ENCODE measurements at regions not wholly inside any gene's neighbourhood (a gene's known extent, or its start where the extent isn't known, plus 50 kb on each side); places are given as distances from the start of the nearest gene placed in this dataset.
"Not testable (repeated sequence)": the region's sequence is repeated elsewhere in the genome, so short reads cannot be mapped to it uniquely, and the experiment has no call there.

- not testable (repeated sequence) for DNase-seq (ENCODE audit: low spot score)
Measured at GRCh38 chr12:131288765-131289695, 335.3 kb downstream of the ADGRD1 start.

- not testable (repeated sequence) for DNase-seq (ENCODE audit: low spot score)
Measured at GRCh38 chr12:131289807-131290206, 336.1 kb downstream of the ADGRD1 start.

DNA sequence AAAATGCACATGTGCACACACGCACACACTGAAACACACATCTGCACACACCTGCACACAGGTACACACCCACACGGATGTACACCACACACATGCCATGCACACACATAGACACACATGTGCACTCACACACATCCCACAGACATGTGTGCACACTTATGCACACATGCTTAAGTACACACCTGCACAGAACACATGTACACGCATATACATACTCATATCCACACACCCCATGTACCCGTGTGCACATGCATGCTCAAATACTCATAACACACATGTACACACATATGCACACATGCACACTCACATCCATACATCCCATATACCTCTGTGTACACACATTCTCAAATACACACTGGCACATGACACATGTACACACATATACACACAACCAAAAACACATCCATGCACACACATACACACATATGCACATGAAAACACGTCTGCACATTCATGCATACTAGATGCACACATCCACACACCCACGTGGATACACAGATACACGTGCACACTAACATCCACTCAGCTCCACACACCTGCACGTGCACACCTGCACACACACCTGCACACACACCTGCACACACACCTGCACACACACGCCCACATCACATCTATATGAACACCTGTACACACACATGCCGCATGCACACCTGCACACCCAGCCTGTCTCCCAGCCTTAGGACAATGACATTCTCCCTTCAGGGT, 336.7 kb downstream of the ADGRD1 start:
- DNase-seq (ENCODE audit: low spot score): no peak

- DNase-seq (ENCODE audit: low spot score): not testable (repeated sequence)
Measured at GRCh38 chr12:131293071-131294015, 339.6 kb downstream of the ADGRD1 start.

DNA sequence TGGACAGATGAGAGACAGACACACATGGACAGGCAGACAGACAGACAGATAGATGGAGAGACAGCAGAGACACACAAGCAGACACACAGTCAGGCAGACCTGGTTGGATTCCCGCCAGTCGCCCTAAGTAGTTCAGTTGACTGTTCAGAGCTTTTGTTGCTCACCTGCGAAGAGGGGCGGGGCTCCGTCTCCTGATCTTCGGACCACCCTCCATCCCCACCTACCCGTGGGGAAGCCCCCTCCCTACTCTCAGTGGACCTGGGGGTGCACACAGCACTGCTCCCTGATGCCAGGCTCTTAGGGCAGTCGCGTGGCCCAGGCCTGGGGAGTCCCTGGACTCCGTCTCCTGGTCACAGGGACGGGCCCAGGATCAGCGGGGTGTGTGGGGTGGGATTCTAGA, 341.0 kb downstream of the ADGRD1 start:
- not testable (repeated sequence) for DNase-seq (ENCODE audit: low spot score)

DNA sequence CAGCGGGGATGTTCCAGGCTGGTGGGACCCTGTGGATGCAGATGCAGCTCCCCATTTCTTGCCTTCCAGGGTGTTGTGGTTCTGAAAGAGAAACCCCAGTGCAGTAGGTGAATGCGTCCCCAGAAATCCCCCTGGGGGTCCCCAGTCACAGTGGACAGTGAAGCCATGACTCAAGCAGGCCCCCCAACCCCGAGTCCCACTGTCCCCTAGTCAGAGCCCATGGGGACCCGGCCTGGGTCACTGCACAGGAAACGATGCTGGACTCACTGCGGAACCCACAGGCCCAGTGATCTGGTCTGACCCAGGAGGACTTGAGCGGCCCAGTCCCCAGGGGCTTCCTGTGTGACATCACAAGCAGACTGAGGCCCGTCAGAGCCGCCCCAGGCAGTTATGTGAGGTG, 341.4 kb downstream of the ADGRD1 start:
- not testable (repeated sequence) for DNase-seq (ENCODE audit: low spot score)

DNA sequence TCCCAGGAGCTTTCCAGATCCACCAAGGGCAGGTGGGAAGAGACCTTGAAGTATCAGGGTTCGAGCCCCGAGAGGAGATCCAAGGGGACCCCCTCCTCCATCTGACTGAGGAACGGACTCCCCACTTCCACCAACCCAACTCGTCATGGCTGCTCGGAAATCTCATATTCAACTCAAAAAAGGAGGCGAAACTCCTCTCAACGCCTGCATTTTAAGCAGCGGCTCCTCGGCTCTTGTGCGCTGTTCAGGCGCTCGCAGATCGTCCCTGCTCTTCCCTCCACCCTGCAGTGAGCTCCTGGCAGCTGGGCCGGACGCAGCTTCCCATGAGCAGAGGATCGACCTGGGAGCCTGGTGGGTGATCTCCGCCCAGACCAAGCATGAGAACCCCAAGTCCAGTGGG, 341.9 kb downstream of the ADGRD1 start:
- not testable (repeated sequence) for DNase-seq (ENCODE audit: low spot score)

DNA sequence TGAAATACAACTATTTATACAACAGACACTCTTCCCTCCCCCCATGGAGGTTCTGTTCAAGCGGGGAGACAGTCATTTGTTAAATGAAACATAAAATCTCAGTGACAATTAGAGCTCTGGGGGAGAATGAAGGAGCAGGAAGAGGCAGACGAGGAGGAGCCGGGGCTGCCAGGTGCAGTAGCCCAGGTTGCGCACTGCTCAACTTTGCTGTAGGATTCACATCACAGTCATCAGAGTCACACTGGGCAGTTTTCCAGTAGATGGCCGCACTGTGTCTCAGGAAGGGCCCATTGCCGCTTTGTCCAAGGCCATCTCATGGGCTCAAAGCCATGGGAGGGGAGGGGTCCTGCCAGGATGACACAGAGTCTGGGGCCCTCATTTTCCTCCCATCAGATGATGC, 342.4 kb downstream of the ADGRD1 start:
- not testable (repeated sequence) for DNase-seq (ENCODE audit: low spot score)

DNA sequence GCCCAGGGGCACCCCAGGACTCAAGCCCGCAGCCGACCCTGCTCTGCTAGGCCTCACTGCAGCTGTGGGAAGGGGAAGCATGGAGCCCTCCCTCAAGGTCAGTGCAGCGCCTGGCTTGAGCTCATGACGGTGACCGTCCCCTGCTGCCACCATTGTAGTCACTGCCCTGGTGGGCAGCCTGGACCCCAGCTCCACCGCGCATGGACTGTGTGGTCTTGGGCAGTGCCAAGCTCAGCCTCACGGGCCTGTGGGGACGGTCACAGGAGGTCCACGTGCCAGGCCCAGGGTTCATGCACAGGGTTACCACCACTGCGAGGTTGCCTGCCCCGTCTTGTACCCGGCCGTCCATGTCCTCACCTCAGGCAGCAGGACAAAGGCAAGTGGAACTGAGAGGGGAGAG, 342.9 kb downstream of the ADGRD1 start:
- not testable (repeated sequence) for DNase-seq (ENCODE audit: low spot score)

- not testable (repeated sequence) for DNase-seq (ENCODE audit: low spot score)
Measured at GRCh38 chr12:131298526-131299369, 345.0 kb downstream of the ADGRD1 start.

DNA sequence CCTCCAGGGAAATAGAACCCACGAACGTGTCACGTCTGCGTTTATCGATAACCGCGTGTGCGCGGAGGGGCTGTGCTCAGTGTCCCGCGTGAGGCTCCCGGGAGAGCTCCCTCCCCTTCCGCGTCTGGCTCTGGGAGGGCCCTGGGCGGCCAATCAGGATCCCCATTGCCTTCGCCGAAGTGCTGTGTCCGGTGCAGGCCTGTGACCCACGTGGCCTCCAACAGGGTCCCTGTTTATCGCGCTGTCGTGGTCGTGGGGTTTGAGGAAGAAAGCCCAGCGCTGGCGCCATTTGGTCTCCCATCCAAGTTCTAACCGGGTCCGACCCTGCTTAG, 345.6 kb downstream of the ADGRD1 start:
- DNase-seq (ENCODE audit: low spot score): not testable (repeated sequence)

- not testable (repeated sequence) for DNase-seq (ENCODE audit: low spot score)
Measured at GRCh38 chr12:131303576-131303975, 349.9 kb downstream of the ADGRD1 start.

GRCh38 chr12:131304642-131305041, 350.9 kb downstream of the ADGRD1 start:
- not testable (repeated sequence) for DNase-seq (ENCODE audit: low spot score)

DNA sequence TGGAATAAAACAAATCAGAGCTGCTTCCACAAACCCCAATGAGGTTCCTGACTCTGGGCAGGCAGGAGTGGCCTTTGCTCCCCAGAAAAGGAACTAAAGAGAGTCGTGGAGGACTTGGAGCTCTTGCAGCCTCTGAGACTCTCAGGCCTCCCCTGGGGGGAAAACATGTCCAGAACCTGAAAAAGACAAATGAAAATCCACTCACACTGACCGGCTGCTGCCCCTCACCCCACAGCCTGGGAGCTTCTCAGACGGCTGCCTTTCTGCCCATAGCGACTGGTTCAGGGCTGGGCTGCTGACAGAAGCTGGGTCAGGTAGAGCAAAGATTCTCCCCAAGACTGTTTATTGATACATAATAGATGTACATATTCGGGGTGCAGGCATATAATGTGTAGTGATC, 356.0 kb downstream of the ADGRD1 start:
- no peak for DNase-seq (ENCODE audit: low spot score)

GRCh38 chr12:131310227-131310969, 356.7 kb downstream of the ADGRD1 start:
- DNase-seq (ENCODE audit: low spot score): not testable (repeated sequence)

GRCh38 chr12:131311279-131311722, 357.6 kb downstream of the ADGRD1 start:
- DNase-seq (ENCODE audit: low spot score): not testable (repeated sequence)

- DNase-seq (ENCODE audit: low spot score): no peak
Measured at GRCh38 chr12:131311764-131312163, 358.1 kb downstream of the ADGRD1 start.

- not testable (repeated sequence) for DNase-seq (ENCODE audit: low spot score)
Measured at GRCh38 chr12:131312382-131312781, 358.7 kb downstream of the ADGRD1 start.

- DNase-seq (ENCODE audit: low spot score): no peak
Measured at GRCh38 chr12:131312793-131313545, 359.3 kb downstream of the ADGRD1 start.
